ENCODE measurements at regions not wholly inside any gene's neighbourhood (a gene's known extent, or its start where the extent isn't known, plus 50 kb on each side); places are given as distances from the start of the nearest gene placed in this dataset.
A peak's percentile ranks its signal among the peaks of the same experiment; 100 is the strongest.

- no peak for DNase-seq (ENCODE audit: low read depth in 2 of 2)
Observed at GRCh38 chr5:89471115-89471514, 588.1 kb upstream of the MEF2C start.

DNA sequence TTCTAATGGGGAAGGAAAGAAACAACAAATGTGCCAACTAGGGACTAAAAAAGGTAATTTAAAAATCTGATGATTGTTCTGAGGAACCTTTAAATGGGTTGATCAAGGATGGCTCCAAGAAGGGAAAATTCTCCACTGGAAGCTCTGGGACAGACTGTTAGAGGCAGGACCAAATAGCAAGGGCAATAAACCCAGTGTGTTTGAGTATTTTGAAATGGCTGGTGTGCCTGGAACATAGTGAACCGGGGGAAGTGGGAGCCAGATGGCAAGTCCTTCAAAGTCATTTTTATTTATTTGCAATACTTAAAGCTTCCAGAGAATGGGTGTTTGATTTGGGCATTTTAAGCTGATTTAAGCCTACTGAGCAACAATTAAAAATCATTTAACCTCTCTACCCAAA, 587.7 kb upstream of the MEF2C start:
- DNase-seq (ENCODE audit: low read depth in 2 of 2): no peak

GRCh38 chr5:89458332-89458656, 575.3 kb upstream of the MEF2C start:
- DNase-seq (ENCODE audit: low read depth in 2 of 2): no peak

DNA sequence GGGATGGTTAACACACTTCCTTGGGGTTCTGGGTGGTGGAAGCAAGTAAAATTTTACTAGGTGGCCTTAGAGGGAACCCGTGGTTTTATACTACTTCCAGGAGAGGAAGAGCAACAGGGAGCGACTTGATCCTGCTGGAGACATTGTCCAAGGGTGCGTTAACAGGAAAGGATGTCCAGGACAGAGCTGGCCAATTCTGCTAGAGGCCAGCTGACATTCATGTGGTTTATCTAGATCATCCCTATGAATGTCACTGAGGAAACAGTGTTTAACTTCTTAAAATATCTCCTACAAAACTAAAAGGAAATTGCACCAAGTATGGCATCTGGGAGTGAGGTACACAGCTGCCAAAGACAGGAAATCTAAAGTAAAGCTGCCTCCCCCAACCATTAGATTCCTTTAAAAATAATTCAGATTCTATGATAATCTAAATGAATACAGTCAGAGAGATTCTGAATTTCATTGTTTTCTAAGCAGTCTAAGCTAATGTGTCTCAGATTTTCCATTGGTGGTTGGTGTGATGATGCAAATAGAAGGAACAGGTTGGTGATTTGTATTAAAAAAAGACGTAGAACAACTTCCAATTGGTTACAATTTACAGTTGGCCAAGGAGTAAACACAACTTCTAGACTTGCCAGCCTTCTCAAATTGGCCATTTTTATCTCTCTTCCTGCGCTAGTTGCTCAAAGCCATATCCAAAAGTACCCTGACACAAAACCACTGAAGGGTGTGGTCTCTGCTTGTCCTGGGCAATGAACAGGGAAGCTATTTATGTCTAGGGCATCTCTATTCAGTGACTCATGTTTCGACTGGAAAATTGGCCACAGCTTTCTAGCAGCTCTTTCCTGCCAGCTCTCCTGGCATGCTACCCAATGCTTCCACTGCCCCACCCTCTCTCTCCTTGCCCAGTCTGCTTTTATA, 574.7 kb upstream of the MEF2C start:
- DNase-seq (ENCODE audit: low read depth in 2 of 2): no peak

DNA sequence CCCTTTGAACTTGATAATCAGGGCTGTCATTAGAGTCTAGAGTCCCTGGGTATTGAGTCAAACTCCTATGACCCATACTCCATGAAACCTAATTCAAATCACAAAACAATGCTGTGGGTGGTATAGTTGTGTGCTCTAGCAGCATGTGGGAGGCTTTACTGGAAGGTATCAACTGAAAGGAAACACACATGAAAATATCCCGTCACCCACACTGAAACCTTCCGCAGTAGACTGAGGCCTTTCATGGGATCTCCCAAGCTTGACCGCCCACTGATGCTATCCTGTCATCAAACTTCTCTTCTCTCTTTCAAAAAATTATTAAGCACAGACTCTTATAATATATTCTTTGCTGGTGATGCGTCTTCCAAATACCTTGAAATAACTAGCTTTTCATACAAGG, 569.1 kb upstream of the MEF2C start:
- no peak for DNase-seq (ENCODE audit: low read depth in 2 of 2)

- DNase-seq (ENCODE audit: low read depth in 2 of 2): no peak
Observed at GRCh38 chr5:89451263-89451662, 568.3 kb upstream of the MEF2C start.

DNA sequence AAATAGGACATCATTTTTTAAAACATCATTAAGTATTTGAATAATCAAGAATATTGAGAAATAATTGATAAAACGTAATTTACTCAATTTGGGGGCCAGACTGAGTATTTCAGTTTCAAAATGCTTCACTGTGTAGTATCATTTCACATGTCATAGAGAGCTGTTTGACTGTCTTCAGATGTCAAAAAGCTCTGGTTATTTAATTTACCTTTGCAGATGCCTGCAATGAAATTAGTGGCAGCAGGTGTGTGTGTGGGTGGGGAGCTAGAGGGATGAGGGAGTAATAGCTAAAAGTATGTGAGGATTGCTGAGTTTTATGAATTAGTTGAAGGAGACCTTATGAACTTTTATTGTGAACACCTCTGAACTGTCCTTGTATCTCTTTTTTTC, 567.2 kb upstream of the MEF2C start:
- no peak for DNase-seq (ENCODE audit: low read depth in 2 of 2)

DNA sequence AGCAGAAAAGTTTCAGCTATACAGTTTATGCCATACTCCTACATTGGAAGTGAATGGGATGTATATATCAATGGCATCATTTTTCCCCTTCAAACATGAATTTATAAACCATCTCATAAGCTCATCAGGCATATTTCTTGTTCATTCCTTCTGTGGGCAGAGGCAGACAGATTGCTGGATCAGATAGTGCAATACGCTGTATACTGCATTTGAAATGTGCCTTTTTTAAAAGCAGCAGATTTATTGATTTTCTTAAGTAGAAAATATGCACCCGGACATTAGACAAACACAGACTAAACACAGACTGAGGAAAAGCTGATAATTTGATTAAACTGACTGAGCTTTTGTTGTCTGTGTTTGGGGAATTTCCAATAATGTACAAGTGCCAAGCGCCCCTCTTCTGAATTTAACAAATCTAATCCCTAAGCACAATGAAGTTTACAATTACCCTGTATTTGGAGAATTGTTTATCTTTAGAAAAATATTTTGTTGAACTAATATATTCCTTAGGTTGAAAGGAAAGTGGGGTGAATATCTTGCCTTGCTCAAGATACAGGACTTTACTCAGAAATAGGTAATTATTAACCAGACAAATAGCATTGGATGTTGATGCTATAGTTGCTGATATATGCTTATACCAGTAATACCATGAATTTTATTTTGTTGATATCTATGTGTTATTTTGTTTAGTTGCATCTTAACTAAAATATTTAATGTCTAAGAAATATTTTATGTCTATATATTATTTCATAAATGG, 566.6 kb upstream of the MEF2C start:
- DNase-seq (ENCODE audit: low read depth in 2 of 2): no peak

- DNase-seq (ENCODE audit: low read depth in 2 of 2): no peak
Observed at GRCh38 chr5:89447027-89447426, 564.0 kb upstream of the MEF2C start.

DNA sequence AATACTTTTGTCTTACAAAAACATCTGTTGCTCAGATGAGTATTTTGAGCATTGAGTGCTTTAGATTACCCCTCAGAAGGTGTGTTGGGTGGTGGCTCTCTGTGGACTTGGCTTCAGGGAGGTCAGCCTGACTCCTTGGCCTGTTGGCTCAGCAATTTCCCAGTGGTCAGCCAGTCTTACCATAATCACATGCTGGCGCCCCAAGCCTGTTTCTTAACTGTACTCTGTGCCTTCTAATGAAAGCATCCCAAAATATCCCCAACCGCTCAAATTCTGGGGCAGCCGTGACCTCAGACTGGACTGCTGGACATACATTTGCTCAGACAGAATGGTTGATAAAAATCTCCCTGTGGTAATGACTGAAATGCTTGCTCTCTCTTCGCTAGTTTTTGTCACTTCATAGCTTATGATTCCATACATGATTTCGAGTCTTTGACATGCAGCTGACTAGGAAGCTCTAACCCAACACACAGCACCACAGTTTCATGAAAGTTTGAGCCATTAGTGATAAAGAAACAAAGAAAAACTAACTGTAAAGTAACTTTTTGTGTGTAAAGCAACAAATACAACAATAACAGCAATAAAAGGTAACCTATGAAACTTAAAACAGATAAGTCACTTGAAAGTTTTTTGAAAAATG, 562.2 kb upstream of the MEF2C start:
- no peak for DNase-seq (ENCODE audit: low read depth in 2 of 2)

- no peak for DNase-seq (ENCODE audit: low read depth in 2 of 2)
Observed at GRCh38 chr5:89444088-89444487, 561.1 kb upstream of the MEF2C start.

DNA sequence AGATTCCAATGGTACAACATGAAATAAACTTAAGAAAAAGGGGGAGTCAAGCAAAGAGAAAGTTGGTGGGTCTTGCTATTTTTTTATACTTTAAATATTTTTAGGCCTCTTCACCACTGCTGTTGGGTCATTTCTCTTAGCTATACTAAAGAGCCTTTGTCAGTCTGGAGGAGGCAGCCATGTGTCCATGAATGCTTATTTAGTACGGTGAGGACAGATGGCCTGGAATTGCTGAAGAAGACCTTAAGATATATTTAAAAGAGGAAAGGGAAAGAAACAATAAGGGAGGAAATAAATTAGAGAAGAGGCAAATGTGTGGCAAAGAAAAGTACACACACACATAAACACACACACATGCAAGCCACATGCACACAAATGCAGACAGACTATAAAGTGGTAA, 560.5 kb upstream of the MEF2C start:
- DNase-seq (ENCODE audit: low read depth in 2 of 2): no peak

GRCh38 chr5:89441965-89442364, 559.0 kb upstream of the MEF2C start:
- DNase-seq (ENCODE audit: low read depth in 2 of 2): no peak

DNA sequence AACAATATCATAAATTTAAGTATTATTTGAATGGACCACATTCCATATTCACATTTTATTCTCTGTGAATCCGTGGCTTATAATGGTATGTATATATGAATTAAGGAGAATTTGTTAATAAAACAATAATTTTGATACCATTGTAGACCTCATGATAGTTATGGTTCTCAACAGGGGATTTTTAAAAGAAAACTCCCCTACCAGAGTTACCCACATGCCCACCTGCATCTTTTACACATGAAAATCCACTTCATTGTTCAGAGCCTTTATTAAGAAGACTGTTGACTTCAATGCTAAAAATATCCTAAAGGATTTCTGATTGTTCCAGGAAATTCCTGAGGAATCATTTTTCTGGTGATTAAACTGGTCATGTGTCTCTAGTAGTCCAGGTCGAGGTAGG, 557.7 kb upstream of the MEF2C start:
- no peak for DNase-seq (ENCODE audit: low read depth in 2 of 2)

GRCh38 chr5:89437450-89438435, 554.8 kb upstream of the MEF2C start:
- no peak for DNase-seq (ENCODE audit: low read depth in 2 of 2)

DNA sequence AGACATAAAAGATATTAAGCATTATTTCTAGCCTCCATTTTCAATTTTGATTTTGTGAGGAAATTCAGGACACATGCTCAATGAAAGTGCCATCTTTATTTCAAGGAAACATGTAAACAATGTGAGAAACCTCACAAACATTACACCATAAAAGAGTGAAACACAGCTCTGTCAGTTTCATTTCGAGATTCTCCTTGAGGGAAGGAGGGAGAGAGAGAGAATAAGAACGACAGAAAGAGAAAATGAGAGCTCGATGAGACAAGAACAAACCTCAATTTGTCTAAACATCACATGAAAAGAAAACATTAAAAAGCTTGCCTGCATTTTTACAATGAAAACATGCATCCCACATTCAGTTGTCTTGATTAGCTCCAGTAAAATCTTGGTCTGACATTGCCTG, 553.5 kb upstream of the MEF2C start:
- no peak for DNase-seq (ENCODE audit: low read depth in 2 of 2)

- no peak for DNase-seq (ENCODE audit: low read depth in 2 of 2)
Observed at GRCh38 chr5:89435347-89435746, 552.4 kb upstream of the MEF2C start.

GRCh38 chr5:89428624-89429023, 545.6 kb upstream of the MEF2C start:
- DNase-seq (ENCODE audit: low read depth in 2 of 2): no peak

DNA sequence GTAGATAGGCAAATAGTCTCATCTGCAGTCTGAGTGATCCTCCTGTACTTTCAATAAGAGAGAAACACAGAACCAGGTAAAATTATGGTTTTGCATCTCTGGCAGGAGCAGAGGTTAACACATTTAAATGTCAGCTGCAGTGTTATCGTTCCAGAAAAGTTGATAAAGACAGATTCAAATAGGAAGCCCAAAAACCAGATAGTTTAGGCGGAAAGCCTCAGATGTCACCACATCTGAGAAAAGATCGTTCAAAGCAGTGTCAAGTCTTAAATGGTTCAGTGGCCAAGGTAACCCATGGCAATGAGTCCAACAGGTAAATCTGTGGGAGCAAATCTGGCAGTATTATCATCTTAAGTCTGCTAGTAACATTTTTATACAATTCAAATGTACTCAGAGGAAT, 542.1 kb upstream of the MEF2C start:
- no peak for DNase-seq (ENCODE audit: low read depth in 2 of 2)

DNA sequence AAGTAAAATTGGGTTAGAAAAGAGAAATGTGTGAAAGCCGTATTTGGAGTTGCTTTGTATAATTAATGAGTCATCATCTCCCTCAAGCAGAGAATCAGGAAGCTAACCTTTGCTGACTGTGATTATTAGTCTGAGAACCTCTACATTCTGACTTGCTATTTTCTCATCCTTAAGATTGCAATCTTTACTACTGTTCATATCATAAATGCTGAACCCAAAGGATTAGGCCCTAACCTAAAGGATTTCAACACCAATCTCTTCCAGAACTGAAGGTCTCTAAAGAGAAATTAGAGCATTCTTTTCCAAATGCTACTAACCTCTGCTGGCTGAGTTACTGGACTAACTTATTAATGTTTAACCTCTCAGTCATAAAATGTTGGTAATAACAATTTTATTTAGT, 538.1 kb upstream of the MEF2C start:
- DNase-seq (ENCODE audit: low read depth in 2 of 2): peak; percentile 24 to 36

GRCh38 chr5:89418407-89419085, 535.6 kb upstream of the MEF2C start:
- no peak for DNase-seq (ENCODE audit: low read depth in 2 of 2)
